ENCODE measurements at regions not wholly inside any gene's neighbourhood (a gene's known extent, or its start where the extent isn't known, plus 50 kb on each side); places are given as distances from the start of the nearest gene placed in this dataset.
"Not testable (repeated sequence)": the region's sequence is repeated elsewhere in the genome, so short reads cannot be mapped to it uniquely, and the experiment has no call there.

DNA sequence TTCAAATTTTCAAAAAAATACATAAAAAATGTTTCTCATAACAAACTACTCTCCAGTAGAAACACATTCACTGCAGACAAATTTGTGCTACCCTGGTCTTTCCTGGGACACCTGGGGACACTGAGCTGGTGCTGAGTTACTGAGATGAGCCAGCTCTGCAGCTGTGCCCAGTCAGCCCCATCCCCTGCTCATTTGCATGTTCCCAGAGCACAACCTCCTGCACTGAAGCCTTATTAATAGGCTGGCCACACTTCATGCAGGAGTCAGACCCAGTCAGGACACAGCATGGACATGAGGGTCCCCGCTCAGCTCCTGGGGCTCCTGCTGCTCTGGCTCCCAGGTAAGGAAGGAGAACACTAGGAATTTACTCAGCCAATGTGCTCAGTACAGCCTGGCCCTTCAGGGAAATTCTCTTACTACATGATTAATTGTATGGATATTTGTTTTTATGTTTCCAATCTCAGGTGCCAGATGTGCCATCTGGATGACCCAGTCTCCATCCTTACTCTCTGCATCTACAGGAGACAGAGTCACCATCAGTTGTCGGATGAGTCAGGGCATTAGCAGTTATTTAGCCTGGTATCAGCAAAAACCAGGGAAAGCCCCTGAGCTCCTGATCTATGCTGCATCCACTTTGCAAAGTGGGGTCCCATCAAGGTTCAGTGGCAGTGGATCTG, 1529.3 kb downstream of the RPIA start:
- not testable (repeated sequence) for TF ChIP-seq POLR2A (IDR thresholded peaks at IDR 0.05); POLR2AphosphoS5 (IDR thresholded peaks at IDR 0.05; ENCODE audit: insufficient read depth in 1 of 2, low read depth in 1 of 2)

Data from vagina (tissue), 2 donors.